OCI-LY7 (cell line): ENCODE measurements at regions not wholly inside any gene's neighbourhood (a gene's known extent, or its start where the extent isn't known, plus 50 kb on each side); places are given as distances from the start of the nearest gene placed in this dataset.
"Not testable (repeated sequence)": the region's sequence is repeated elsewhere in the genome, so short reads cannot be mapped to it uniquely, and the experiment has no call there.

ENCODE experiments used
- BruUV-seq: library from RNA; stranded (reverse); fragments of 400-500 nt; replicated peaks from 2 replicates; lab custom pipeline; 2021; lab: Mats Ljungman, UMichigan
- CTCF ChIA-PET: fragments of 300-600 bp; sonication (Branson Sonifier 250); formaldehyde crosslinking; loops from one replicate; lab custom pipeline; 2022; ENCODE audit warnings: antibody characterized with exemption; ENCODE audit not compliant: unreplicated experiment; lab: Charles Lee
- POLR2A ChIA-PET: fragments of 300-600 bp; sonication (Branson Sonifier 250); formaldehyde crosslinking; loops from one replicate; lab custom pipeline; 2022; ENCODE audit warnings: antibody characterized with exemption; lab: Charles Lee
- DNase-seq: peaks from one replicate; pipeline ENCODE4 v3.0.0-alpha.2; 2015; ENCODE audit warnings: low spot score
- H2AFZ ChIP-seq: fragments of 200-600 bp; sonication (generic), shearing (Covaris generic); 2 replicates; pipeline ENCODE4 v1.6.1; 2014; ENCODE audit warnings: mild to moderate bottlenecking, antibody characterized with exemption, low read length, moderate library complexity
- H3K27ac ChIP-seq: fragments of 200-600 bp; sonication (generic); 2 replicates; pipeline ENCODE4 v1.5.1; 2014; ENCODE audit warnings: mixed run types, low read depth, mild to moderate bottlenecking, moderate library complexity, low read length, inconsistent platforms; ENCODE audit not compliant: poor library complexity, severe bottlenecking
- H3K36me3 ChIP-seq: fragments of 200-600 bp; sonication (generic); 2 replicates; pipeline ENCODE4 v1.6.1; 2014; ENCODE audit warnings: mild to moderate bottlenecking, antibody characterized with exemption, low read length, moderate library complexity, mixed read lengths; ENCODE audit not compliant: insufficient read depth
- H3K4me1 ChIP-seq: fragments of 200-600 bp; sonication (generic); 2 replicates; pipeline ENCODE4 v1.5.1; 2014; ENCODE audit warnings: mild to moderate bottlenecking, low read length; ENCODE audit not compliant: insufficient read depth, poor library complexity, severe bottlenecking
- H3K4me2 ChIP-seq: fragments of 200-600 bp; sonication (generic); 2 replicates; pipeline ENCODE4 v1.6.1; 2014; ENCODE audit warnings: mild to moderate bottlenecking, low read length
- H3K4me3 ChIP-seq: fragments of 200-600 bp; sonication (generic); 2 replicates; pipeline ENCODE4 v1.5.1; 2014; ENCODE audit warnings: mild to moderate bottlenecking, low read depth, low read length; ENCODE audit not compliant: poor library complexity, severe bottlenecking
- H3K79me2 ChIP-seq: fragments of 200-600 bp; sonication (generic); 2 replicates; pipeline ENCODE4 v1.6.1; 2016; ENCODE audit warnings: low read depth, mild to moderate bottlenecking, low read length, moderate library complexity, mixed read lengths; ENCODE audit not compliant: insufficient read depth
- H3K9me2 ChIP-seq: fragments of 200-600 bp; sonication (generic); 2 replicates; pipeline ENCODE4 v1.6.1; 2016; ENCODE audit warnings: mild to moderate bottlenecking, low read length, mixed read lengths; ENCODE audit not compliant: insufficient read depth
- H3K9me3 ChIP-seq: fragments of 200-600 bp; sonication (generic); 2 replicates; pipeline ENCODE4 v1.6.1; 2014; ENCODE audit warnings: mild to moderate bottlenecking, mixed run types, low read length, mixed read lengths
- H4K20me1 ChIP-seq: fragments of 200-600 bp; sonication (generic); 2 replicates; pipeline ENCODE4 v1.6.1; 2014; ENCODE audit warnings: mild to moderate bottlenecking, antibody characterized with exemption, low read length, moderate library complexity, mixed read lengths; ENCODE audit not compliant: insufficient read depth
- EZH2phosphoT487 ChIP-seq: fragments of 200-600 bp; sonication (generic); IDR thresholded peaks from 2 replicates; pipeline ENCODE4 v1.6.1; 2018; ENCODE audit warnings: low read depth, borderline replicate concordance, mild to moderate bottlenecking, mixed run types, antibody characterized with exemption, low read length, moderate library complexity, mixed read lengths
- intact Hi-C: fragments of 100-400 bp; cut with micrococcal nuclease; formaldehyde crosslinking; loops from one replicate; pipeline ENCODE4 v1.10.0; 2022; ENCODE audit not compliant: unreplicated experiment
- TF ChIP-seq, protein P1 (sequence below): fragments of 200-600 bp; sonication (generic); conservative IDR thresholded peaks from 2 replicates; pipeline ENCODE4 v1.5.1; 2014; ENCODE audit warnings: mild to moderate bottlenecking, antibody characterized with exemption, low read length, moderate library complexity, mixed read lengths

GRCh38 chr20:6696001-6696400, 71.5 kb upstream of the BMP2 start:
- Histone ChIP-seq H3K4me1 (no peaks in the 10 kb centered on the region), H3K9me3 (no peaks in the 10 kb centered on the region), H3K27ac (no peak overlapping the region), H3K4me3 (no peak overlapping the region), H2AFZ (no peak overlapping the region), H3K79me2 (no peaks in the 10 kb centered on the region), H4K20me1 (no peaks in the 10 kb centered on the region), H3K36me3 (no peaks in the 10 kb centered on the region), H3K4me2 (no peak overlapping the region), H3K9me2 (no peaks in the 10 kb centered on the region)
- no peak for DNase-seq
- TF ChIP-seq EZH2phosphoT487: no peak
- TF ChIP-seq, protein P1, sequence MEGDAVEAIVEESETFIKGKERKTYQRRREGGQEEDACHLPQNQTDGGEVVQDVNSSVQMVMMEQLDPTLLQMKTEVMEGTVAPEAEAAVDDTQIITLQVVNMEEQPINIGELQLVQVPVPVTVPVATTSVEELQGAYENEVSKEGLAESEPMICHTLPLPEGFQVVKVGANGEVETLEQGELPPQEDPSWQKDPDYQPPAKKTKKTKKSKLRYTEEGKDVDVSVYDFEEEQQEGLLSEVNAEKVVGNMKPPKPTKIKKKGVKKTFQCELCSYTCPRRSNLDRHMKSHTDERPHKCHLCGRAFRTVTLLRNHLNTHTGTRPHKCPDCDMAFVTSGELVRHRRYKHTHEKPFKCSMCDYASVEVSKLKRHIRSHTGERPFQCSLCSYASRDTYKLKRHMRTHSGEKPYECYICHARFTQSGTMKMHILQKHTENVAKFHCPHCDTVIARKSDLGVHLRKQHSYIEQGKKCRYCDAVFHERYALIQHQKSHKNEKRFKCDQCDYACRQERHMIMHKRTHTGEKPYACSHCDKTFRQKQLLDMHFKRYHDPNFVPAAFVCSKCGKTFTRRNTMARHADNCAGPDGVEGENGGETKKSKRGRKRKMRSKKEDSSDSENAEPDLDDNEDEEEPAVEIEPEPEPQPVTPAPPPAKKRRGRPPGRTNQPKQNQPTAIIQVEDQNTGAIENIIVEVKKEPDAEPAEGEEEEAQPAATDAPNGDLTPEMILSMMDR: no peak
- intact Hi-C loops: no loop called here
- BruUV-seq: no TSS peak
- CTCF ChIA-PET: no interaction called here
- POLR2A ChIA-PET: interaction anchor here (1.3 kb wide), 1 partner anchor 9 kb away, joined by 3 read pairs; no protein-coding TSS in a partner anchor

DNA sequence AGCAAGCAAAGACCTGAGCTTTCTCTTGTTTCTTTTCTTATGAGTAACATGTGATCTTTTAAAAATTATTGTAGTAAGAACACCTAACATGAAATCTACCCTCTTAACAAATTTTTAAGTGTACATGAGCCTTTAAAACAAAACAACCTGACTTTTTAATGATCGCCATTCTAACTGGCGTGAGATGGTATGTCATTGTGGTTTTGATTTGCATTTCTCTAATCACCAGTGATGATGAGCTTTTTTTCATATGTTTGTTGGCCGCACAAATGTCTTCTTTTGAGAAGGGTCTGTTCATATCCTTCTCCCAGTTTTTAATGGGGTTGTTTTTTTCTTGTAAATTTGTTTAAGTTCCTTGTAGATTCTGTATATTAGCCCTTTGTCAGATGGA, 73.7 kb upstream of the BMP2 start:
- H3K9me3 ChIP-seq, H3K36me3 ChIP-seq, H3K4me1 ChIP-seq, DNase-seq, H3K9me2 ChIP-seq, POLR2A ChIA-PET, intact Hi-C loops, H3K4me2 ChIP-seq, H3K27ac ChIP-seq, H3K4me3 ChIP-seq, H3K79me2 ChIP-seq, BruUV-seq, H2AFZ ChIP-seq, CTCF ChIA-PET, H4K20me1 ChIP-seq: not testable (repeated sequence)

- POLR2A ChIA-PET: interaction anchor here (1.6 kb wide), 1 partner anchor 624 kb away, joined by 3 read pairs; no protein-coding TSS in a partner anchor
- Histone ChIP-seq H2AFZ (no peak overlapping the region), H3K9me2 (no peaks in the 10 kb centered on the region), H3K27ac (no peak overlapping the region), H3K4me1 (no peaks in the 10 kb centered on the region), H3K9me3 (no peaks in the 10 kb centered on the region), H3K4me2 (no peak overlapping the region), H4K20me1 (no peaks in the 10 kb centered on the region), H3K4me3 (no peak overlapping the region), H3K79me2 (no peaks in the 10 kb centered on the region), H3K36me3 (no peaks in the 10 kb centered on the region)
- intact Hi-C loops: no loop called here
- no TSS peak for BruUV-seq
- CTCF ChIA-PET: no interaction called here
- DNase-seq: no peak
- TF ChIP-seq, protein P1: no peak
- TF ChIP-seq EZH2phosphoT487: no peak
Measured at GRCh38 chr20:6693178-6693807, 74.2 kb upstream of the BMP2 start.
